ENCODE measurements at regions not wholly inside any gene's neighbourhood (a gene's known extent, or its start where the extent isn't known, plus 50 kb on each side); places are given as distances from the start of the nearest gene placed in this dataset.

- TF ChIP-seq CTCF (IDR thresholded peaks at IDR 0.05; ENCODE audit: insufficient read depth, low read length) (no peak), POLR2AphosphoS5 (IDR thresholded peaks at IDR 0.05; ENCODE audit: low read depth) (no peak), REST (IDR thresholded peaks at IDR 0.05; ENCODE audit: insufficient replicate concordance, low read depth) (no peak), GABPA (IDR thresholded peaks at IDR 0.05; ENCODE audit: low read depth) (no peak)
Observed at GRCh38 chr4:89614155-89614554, 222.8 kb downstream of the SNCA start.

All from HL-60 (cell line).